ENCODE measurements at regions not wholly inside any gene's neighbourhood (a gene's known extent, or its start where the extent isn't known, plus 50 kb on each side); places are given as distances from the start of the nearest gene placed in this dataset.
A peak's percentile ranks its signal among the peaks of the same experiment; 100 is the strongest.

DNA sequence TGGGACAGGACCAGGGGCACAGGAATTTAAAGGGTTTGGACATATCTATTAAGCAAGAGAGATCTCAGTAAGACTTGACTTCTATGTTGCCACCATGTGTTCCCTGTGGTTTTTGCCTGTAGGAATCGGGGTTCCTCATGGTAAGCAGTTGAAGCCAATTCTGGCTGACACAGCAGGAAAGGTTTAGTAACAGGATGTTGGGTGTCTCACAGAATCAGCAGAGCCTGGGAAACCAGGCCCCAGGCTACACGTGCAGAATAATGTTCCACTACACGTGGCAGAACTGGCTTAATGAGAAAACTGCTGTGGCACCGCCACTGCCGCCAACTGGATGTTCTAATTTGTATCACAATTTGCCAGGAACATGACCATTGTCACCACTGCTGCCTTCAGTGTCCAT is 264.6 kb upstream of the PLET1 start:
- peak overlapping the region in 1 of 3 donors; percentile 37 for H3K27ac ChIP-seq (ENCODE audit: low read depth in 1 of 3, low read length in 2 of 3)
- peaks cover 0 to 7% (median 0%) of the 10 kb centered on the region in 3 donors for H3K27me3 ChIP-seq (ENCODE audit: control insufficient read depth in 3 of 3, insufficient read depth in 3 of 3, low read length in 3 of 3)
- peak in 1 of 2 donors; percentile 19 for DNase-seq
- peaks cover 0 to 10% (median 0%) of the 10 kb centered on the region in 3 donors for H3K4me1 ChIP-seq (ENCODE audit: control insufficient read depth in 3 of 3, insufficient read depth in 2 of 3, low read depth in 1 of 3, low read length in 2 of 3)
- no peaks in the 10 kb centered on the region for H3K9me3 ChIP-seq (ENCODE audit: control insufficient read depth in 2 of 2, insufficient read depth in 1 of 2, low read depth in 1 of 2, low read length in 1 of 2)
- FAIRE-seq: no peak
- 61 to 83% (median 63%) methylated on average over 5 of the region's 5 CpGs for WGBS, 3 donors
- no peaks in the 10 kb centered on the region for H3K36me3 ChIP-seq (ENCODE audit: control insufficient read depth in 3 of 3, insufficient read depth in 2 of 3, low read depth in 1 of 3, low read length in 3 of 3)
- no peak overlapping the region for H3K4me3 ChIP-seq (ENCODE audit: low read depth in 1 of 3, low read length in 3 of 3)

DNA sequence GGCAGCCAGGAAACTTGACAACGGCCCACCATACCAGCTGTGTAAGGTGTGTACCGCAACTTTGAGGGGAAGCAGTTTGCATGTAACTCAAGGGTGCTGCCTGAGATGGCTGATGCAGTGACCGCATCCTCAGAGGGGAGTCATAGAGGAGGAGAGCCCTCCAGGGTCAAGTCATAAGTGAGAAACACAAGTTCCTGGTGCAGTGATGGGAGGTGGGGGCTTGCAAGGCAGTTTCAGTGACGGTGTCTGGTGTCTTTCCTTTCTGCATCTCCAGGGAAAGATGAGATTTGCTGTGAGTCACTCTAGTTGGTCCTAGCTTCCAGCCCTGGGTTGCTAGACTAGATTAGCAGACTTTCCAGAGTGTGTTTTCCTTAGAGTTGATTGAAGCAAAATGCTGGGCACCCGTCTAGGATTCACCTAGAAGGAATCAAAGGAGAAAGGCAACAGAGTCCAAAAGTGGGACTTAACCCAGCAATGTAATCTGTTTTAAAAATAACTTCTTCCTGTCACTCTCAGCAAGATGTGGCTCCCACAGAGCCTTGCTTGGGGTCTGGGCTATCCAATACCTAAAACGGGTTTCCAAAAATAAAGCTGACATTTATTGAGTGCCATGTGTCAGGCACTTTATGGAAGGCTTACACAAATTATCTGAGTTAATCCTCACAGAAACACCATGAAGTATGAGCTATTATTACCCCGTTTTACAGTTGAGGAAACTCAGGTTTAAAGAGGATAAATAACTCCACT is 265.4 kb upstream of the PLET1 start:
- no peaks in the 10 kb centered on the region for H3K36me3 ChIP-seq (ENCODE audit: control insufficient read depth in 3 of 3, insufficient read depth in 2 of 3, low read depth in 1 of 3, low read length in 3 of 3)
- no peak for DNase-seq
- FAIRE-seq: no peak
- no peak overlapping the region for H3K4me3 ChIP-seq (ENCODE audit: low read depth in 1 of 3, low read length in 3 of 3)
- peaks cover 0 to 7% (median 0%) of the 10 kb centered on the region in 3 donors for H3K27me3 ChIP-seq (ENCODE audit: control insufficient read depth in 3 of 3, insufficient read depth in 3 of 3, low read length in 3 of 3)
- H3K27ac ChIP-seq (ENCODE audit: low read depth in 1 of 3, low read length in 2 of 3): peak overlapping the region in 1 of 3 donors; percentile 37
- no peaks in the 10 kb centered on the region for H3K9me3 ChIP-seq (ENCODE audit: control insufficient read depth in 2 of 2, insufficient read depth in 1 of 2, low read depth in 1 of 2, low read length in 1 of 2)
- peaks cover 0 to 10% (median 0%) of the 10 kb centered on the region in 3 donors for H3K4me1 ChIP-seq (ENCODE audit: control insufficient read depth in 3 of 3, insufficient read depth in 2 of 3, low read depth in 1 of 3, low read length in 2 of 3)
- WGBS, 3 donors: 61 to 79% (median 77%) methylated on average over 7 of the region's 7 CpGs

DNA sequence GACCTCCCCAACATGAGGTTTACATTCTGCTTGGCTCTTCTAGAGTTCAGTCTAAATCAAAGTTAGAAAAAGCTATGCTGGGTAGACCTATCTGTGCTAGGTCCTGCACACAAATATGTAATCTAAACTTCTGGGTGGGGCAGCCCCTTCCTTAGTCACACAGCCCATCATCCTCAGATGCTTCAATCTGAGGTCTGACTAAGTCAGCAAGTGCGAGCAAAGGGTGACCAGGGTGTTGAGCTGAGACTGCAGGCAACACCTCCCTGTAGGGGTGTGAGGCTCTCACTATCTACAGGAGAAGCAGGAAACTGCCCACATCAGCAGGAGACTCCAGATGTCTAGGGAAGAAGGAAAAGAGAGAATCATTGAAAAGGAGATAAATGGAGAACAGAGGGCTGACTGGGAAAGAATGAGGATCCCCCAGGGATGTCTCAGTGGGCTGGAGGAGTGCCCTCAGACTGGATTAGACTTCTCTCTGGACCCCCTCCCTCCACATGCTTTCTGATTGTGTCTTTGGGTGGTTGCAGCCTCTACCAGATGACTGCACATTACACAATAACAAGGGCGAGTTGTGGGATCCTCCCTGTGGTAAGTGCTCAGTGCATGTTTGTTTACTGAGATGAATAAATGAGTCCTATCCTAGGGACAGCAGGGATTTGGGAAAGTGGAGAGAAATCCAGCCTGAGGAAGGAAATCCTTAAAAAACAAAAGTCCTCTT is 266.2 kb upstream of the PLET1 start:
- no peak for DNase-seq
- Histone ChIP-seq H3K4me3 (ENCODE audit: low read depth in 1 of 3, low read length in 3 of 3) (no peak overlapping the region), H3K4me1 (ENCODE audit: control insufficient read depth in 3 of 3, insufficient read depth in 2 of 3, low read depth in 1 of 3, low read length in 2 of 3) (peaks cover 0 to 10% (median 0%) of the 10 kb centered on the region in 3 donors), H3K27ac (ENCODE audit: low read depth in 1 of 3, low read length in 2 of 3) (peak overlapping the region in 1 of 3 donors; percentile 24), H3K9me3 (ENCODE audit: control insufficient read depth in 2 of 2, insufficient read depth in 1 of 2, low read depth in 1 of 2, low read length in 1 of 2) (no peaks in the 10 kb centered on the region), H3K36me3 (ENCODE audit: control insufficient read depth in 3 of 3, insufficient read depth in 2 of 3, low read depth in 1 of 3, low read length in 3 of 3) (no peaks in the 10 kb centered on the region), H3K27me3 (ENCODE audit: control insufficient read depth in 3 of 3, insufficient read depth in 3 of 3, low read length in 3 of 3) (peaks cover 0 to 7% (median 0%) of the 10 kb centered on the region in 3 donors)
- no peak for FAIRE-seq
- 52 to 58% (median 54%) methylated on average over 2 of the region's 2 CpGs for WGBS, 3 donors

DNA sequence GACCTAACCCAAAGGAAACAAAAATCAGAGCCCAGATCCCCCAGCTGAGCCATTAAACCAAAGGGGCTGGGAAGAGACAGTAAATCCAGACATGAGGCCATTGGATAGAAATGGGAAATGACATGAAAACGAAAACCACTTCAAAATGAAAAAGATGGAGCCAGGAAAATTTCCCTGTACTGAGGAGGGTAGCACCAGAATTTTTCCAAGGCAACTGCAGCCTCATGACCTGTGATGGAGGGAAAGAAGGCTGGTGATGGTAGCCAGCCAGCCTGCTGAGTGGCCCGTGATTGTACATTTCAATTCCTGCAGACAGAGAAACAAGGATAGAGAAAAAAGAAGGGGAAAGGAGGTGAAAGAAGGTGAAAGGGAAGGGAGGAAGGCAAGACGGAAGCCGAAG is 268.4 kb upstream of the PLET1 start:
- H3K27ac ChIP-seq (ENCODE audit: low read depth in 1 of 3, low read length in 2 of 3): no peak overlapping the region
- peaks cover 0 to 8% (median 0%) of the 10 kb centered on the region in 3 donors for H3K4me1 ChIP-seq (ENCODE audit: control insufficient read depth in 3 of 3, insufficient read depth in 2 of 3, low read depth in 1 of 3, low read length in 2 of 3)
- no peak for FAIRE-seq
- WGBS, 3 donors: 79 to 90% (median 82%) methylated on average over 4 of the region's 4 CpGs
- H3K27me3 ChIP-seq (ENCODE audit: control insufficient read depth in 3 of 3, insufficient read depth in 3 of 3, low read length in 3 of 3): peaks cover 0 to 7% (median 0%) of the 10 kb centered on the region in 3 donors
- H3K36me3 ChIP-seq (ENCODE audit: control insufficient read depth in 3 of 3, insufficient read depth in 2 of 3, low read depth in 1 of 3, low read length in 3 of 3): no peaks in the 10 kb centered on the region
- no peak for DNase-seq
- no peak overlapping the region for H3K4me3 ChIP-seq (ENCODE audit: low read depth in 1 of 3, low read length in 3 of 3)
- H3K9me3 ChIP-seq (ENCODE audit: control insufficient read depth in 2 of 2, insufficient read depth in 1 of 2, low read depth in 1 of 2, low read length in 1 of 2): no peaks in the 10 kb centered on the region

DNA sequence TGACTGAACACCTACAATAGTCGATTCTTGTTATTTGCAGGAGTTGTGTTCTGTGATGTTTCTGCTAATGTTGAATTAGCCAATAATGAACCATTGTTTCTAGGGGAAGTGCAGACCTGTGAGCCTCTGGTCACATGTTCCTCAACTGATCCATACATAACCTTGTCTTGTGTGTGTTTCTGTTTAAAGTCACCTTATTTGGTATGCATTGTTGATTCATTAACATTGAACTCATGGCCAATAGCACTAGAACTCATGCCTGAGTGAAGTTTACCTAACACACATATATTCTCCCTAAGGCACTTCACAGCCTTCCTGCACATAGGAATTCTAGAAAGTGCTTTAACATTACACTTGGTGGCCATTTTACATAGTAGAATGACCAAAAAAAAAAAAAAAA is 271.8 kb upstream of the PLET1 start:
- peaks cover 0 to 3% (median 0%) of the 10 kb centered on the region in 3 donors for H3K4me1 ChIP-seq (ENCODE audit: control insufficient read depth in 3 of 3, insufficient read depth in 2 of 3, low read depth in 1 of 3, low read length in 2 of 3)
- no peak overlapping the region for H3K27ac ChIP-seq (ENCODE audit: low read depth in 1 of 3, low read length in 2 of 3)
- 69 to 88% (median 74%) methylated on average over 1 of the region's 1 CpG for WGBS, 3 donors
- H3K36me3 ChIP-seq (ENCODE audit: control insufficient read depth in 3 of 3, insufficient read depth in 2 of 3, low read depth in 1 of 3, low read length in 3 of 3): no peaks in the 10 kb centered on the region
- H3K27me3 ChIP-seq (ENCODE audit: control insufficient read depth in 3 of 3, insufficient read depth in 3 of 3, low read length in 3 of 3): no peaks in the 10 kb centered on the region
- DNase-seq (no peak), FAIRE-seq (no peak)
- no peaks in the 10 kb centered on the region for H3K9me3 ChIP-seq (ENCODE audit: control insufficient read depth in 2 of 2, insufficient read depth in 1 of 2, low read depth in 1 of 2, low read length in 1 of 2)
- no peak overlapping the region for H3K4me3 ChIP-seq (ENCODE audit: low read depth in 1 of 3, low read length in 3 of 3)

DNA sequence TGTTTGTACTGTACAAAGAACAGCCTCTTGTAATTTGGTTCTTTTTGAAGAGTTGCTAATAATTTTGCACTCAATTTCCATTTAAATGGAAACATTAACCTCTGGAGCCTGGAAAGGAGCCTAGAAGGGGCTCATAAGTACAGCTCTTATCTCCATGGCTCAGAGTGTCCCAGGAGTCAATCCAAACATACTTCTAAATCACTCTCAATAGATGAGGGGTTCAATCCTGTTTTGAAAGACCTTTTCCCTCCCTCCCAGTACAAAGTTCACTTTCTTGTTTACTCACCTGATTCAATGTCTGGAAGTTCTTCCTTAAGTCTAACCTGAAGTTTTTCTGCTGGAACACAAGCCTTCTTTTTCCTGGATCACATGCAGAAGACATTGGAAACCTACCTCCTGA is 273.0 kb upstream of the PLET1 start:
- H3K27me3 ChIP-seq (ENCODE audit: control insufficient read depth in 3 of 3, insufficient read depth in 3 of 3, low read length in 3 of 3): no peaks in the 10 kb centered on the region
- H3K27ac ChIP-seq (ENCODE audit: low read depth in 1 of 3, low read length in 2 of 3): no peak overlapping the region
- H3K36me3 ChIP-seq (ENCODE audit: control insufficient read depth in 3 of 3, insufficient read depth in 2 of 3, low read depth in 1 of 3, low read length in 3 of 3): no peaks in the 10 kb centered on the region
- peaks cover 0 to 3% (median 0%) of the 10 kb centered on the region in 3 donors for H3K4me1 ChIP-seq (ENCODE audit: control insufficient read depth in 3 of 3, insufficient read depth in 2 of 3, low read depth in 1 of 3, low read length in 2 of 3)
- no peak for FAIRE-seq
- H3K9me3 ChIP-seq (ENCODE audit: control insufficient read depth in 2 of 2, insufficient read depth in 1 of 2, low read depth in 1 of 2, low read length in 1 of 2): no peaks in the 10 kb centered on the region
- H3K4me3 ChIP-seq (ENCODE audit: low read depth in 1 of 3, low read length in 3 of 3): no peak overlapping the region
- peak; percentile 21 to 75 for DNase-seq

DNA sequence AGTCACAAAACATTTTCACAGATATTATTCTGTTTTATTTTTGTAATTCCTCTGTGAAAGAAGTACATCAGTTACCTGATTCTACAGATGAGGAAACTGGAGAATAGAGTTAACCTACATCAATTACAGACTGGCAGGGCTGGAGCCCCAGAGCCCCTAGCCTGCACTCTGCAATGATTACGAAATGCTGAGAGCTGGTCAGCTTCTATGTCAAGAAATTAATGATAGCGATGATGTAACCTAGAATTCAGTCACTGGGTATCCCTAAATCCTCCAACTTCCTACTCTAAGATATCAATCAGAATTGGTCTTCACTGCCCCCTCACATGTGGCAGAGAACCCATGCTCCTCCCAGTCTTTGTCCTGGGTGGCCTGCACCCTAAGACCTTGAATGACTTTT is 273.5 kb upstream of the PLET1 start:
- DNase-seq (no peak), FAIRE-seq (no peak)
- no peak overlapping the region for H3K4me3 ChIP-seq (ENCODE audit: low read depth in 1 of 3, low read length in 3 of 3)
- 73 to 87% (median 84%) methylated on average over 2 of the region's 2 CpGs for WGBS, 3 donors
- no peak overlapping the region for H3K27ac ChIP-seq (ENCODE audit: low read depth in 1 of 3, low read length in 2 of 3)
- H3K4me1 ChIP-seq (ENCODE audit: control insufficient read depth in 3 of 3, insufficient read depth in 2 of 3, low read depth in 1 of 3, low read length in 2 of 3): peaks cover 0 to 3% (median 0%) of the 10 kb centered on the region in 3 donors
- H3K9me3 ChIP-seq (ENCODE audit: control insufficient read depth in 2 of 2, insufficient read depth in 1 of 2, low read depth in 1 of 2, low read length in 1 of 2): no peaks in the 10 kb centered on the region
- no peaks in the 10 kb centered on the region for H3K36me3 ChIP-seq (ENCODE audit: control insufficient read depth in 3 of 3, insufficient read depth in 2 of 3, low read depth in 1 of 3, low read length in 3 of 3)
- H3K27me3 ChIP-seq (ENCODE audit: control insufficient read depth in 3 of 3, insufficient read depth in 3 of 3, low read length in 3 of 3): no peaks in the 10 kb centered on the region

DNA sequence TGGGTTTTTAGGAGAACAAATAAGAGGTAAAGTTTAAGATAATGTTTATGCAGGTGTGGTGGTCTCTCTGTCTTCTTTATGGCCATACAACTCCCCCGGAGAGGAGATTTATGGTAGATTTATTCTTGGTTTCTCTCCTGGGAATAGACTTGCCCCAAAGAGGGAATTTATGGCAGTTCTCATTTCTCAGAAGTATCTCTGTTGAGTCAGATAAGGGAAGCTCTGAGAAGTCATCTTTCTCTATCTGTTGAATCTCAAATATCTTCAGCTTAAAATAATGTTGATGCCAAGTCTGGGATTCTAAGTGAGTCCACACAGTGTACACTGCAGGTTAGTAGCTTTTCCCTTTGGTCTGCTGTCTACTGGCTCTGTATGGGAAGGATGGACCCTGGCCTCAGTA is 276.4 kb upstream of the PLET1 start:
- WGBS, 3 donors: 79 to 93% (median 88%) methylated on average over 1 of the region's 1 CpG
- no peak for FAIRE-seq

More for the DNA sequence above, 276.4 kb upstream of the PLET1 start:
- DNase-seq: no peak
- Histone ChIP-seq H3K27ac (ENCODE audit: low read depth in 1 of 3, low read length in 2 of 3) (no peak overlapping the region), H3K9me3 (ENCODE audit: control insufficient read depth in 2 of 2, insufficient read depth in 1 of 2, low read depth in 1 of 2, low read length in 1 of 2) (no peaks in the 10 kb centered on the region), H3K27me3 (ENCODE audit: control insufficient read depth in 3 of 3, insufficient read depth in 3 of 3, low read length in 3 of 3) (no peaks in the 10 kb centered on the region), H3K36me3 (ENCODE audit: control insufficient read depth in 3 of 3, insufficient read depth in 2 of 3, low read depth in 1 of 3, low read length in 3 of 3) (no peaks in the 10 kb centered on the region), H3K4me1 (ENCODE audit: control insufficient read depth in 3 of 3, insufficient read depth in 2 of 3, low read depth in 1 of 3, low read length in 2 of 3) (peaks cover 0 to 3% (median 0%) of the 10 kb centered on the region in 3 donors), H3K4me3 (ENCODE audit: low read depth in 1 of 3, low read length in 3 of 3) (no peak overlapping the region)
